ENCODE measurements at regions not wholly inside any gene's neighbourhood (a gene's known extent, or its start where the extent isn't known, plus 50 kb on each side); places are given as distances from the start of the nearest gene placed in this dataset.

DNA sequence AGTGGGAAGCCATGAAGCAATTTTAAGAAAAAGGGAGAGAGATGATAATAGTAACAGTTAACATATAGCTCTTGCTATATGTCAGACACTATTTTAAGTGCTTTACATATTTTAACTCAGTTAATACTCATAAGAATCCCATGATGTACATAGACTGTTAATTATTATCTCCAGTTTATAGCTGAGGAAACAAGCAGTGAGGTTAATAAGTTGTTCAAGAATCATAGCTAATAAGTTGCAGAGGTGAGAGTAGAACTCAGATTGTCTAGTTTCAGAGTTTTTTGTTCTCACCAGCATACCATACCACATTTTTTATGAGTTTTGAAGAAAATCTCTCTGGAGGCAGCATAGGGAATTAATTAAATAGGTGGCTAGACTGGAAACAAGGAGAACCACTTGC, 144.6 kb upstream of the MMS22L start:
- TF ChIP-seq, protein P1, sequence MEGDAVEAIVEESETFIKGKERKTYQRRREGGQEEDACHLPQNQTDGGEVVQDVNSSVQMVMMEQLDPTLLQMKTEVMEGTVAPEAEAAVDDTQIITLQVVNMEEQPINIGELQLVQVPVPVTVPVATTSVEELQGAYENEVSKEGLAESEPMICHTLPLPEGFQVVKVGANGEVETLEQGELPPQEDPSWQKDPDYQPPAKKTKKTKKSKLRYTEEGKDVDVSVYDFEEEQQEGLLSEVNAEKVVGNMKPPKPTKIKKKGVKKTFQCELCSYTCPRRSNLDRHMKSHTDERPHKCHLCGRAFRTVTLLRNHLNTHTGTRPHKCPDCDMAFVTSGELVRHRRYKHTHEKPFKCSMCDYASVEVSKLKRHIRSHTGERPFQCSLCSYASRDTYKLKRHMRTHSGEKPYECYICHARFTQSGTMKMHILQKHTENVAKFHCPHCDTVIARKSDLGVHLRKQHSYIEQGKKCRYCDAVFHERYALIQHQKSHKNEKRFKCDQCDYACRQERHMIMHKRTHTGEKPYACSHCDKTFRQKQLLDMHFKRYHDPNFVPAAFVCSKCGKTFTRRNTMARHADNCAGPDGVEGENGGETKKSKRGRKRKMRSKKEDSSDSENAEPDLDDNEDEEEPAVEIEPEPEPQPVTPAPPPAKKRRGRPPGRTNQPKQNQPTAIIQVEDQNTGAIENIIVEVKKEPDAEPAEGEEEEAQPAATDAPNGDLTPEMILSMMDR (IDR thresholded peaks at IDR 0.05; ENCODE audit: insufficient read depth, low read length): no peak
- TF ChIP-seq, protein P2, sequence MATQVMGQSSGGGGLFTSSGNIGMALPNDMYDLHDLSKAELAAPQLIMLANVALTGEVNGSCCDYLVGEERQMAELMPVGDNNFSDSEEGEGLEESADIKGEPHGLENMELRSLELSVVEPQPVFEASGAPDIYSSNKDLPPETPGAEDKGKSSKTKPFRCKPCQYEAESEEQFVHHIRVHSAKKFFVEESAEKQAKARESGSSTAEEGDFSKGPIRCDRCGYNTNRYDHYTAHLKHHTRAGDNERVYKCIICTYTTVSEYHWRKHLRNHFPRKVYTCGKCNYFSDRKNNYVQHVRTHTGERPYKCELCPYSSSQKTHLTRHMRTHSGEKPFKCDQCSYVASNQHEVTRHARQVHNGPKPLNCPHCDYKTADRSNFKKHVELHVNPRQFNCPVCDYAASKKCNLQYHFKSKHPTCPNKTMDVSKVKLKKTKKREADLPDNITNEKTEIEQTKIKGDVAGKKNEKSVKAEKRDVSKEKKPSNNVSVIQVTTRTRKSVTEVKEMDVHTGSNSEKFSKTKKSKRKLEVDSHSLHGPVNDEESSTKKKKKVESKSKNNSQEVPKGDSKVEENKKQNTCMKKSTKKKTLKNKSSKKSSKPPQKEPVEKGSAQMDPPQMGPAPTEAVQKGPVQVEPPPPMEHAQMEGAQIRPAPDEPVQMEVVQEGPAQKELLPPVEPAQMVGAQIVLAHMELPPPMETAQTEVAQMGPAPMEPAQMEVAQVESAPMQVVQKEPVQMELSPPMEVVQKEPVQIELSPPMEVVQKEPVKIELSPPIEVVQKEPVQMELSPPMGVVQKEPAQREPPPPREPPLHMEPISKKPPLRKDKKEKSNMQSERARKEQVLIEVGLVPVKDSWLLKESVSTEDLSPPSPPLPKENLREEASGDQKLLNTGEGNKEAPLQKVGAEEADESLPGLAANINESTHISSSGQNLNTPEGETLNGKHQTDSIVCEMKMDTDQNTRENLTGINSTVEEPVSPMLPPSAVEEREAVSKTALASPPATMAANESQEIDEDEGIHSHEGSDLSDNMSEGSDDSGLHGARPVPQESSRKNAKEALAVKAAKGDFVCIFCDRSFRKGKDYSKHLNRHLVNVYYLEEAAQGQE (IDR thresholded peaks at IDR 0.05; ENCODE audit: insufficient replicate concordance, low read depth): no peak
- TF ChIP-seq POLR2AphosphoS5 (IDR thresholded peaks at IDR 0.05; ENCODE audit: low read depth): no peak

Data from HL-60 (cell line).